Stimulated activated CD4-positive, alpha-beta T cell treated with anti-CD3 and anti-CD28 coated beads, Interleukin-1b, Interleukin-23, amount 100 ng/mL, for 1 hour (primary cell): ENCODE measurements at regions not wholly inside any gene's neighbourhood (a gene's known extent, or its start where the extent isn't known, plus 50 kb on each side); places are given as distances from the start of the nearest gene placed in this dataset.
A peak's percentile ranks its signal among the peaks of the same experiment; 100 is the strongest.

Source experiments
- DNase-seq, 2 donors: peaks; one replicate each; pipeline ENCODE4 v3.0.0-alpha.2; 2020; ENCODE audit warnings: low read depth in 2 of 2

DNA sequence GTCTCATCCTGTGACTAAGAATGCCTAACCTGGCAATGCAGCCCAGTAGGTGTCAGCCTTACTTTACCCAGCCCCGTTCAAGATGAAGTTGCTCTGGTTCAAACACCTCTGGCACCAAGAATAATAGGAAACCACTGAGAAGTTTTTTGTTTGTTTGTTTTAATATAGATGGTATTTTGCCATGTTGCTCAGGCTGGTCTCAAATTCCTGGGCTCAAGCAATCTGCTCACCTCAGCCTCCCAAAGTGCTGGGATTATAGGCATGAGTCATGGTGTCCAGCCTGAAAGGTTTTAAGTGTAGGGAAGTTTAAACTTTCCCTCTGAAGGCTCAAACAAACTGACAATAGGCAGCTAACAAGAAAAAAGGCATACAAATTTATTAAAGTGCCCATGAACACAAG is 51.2 kb upstream of the ABCC4 start:
- DNase-seq: no peak

DNA sequence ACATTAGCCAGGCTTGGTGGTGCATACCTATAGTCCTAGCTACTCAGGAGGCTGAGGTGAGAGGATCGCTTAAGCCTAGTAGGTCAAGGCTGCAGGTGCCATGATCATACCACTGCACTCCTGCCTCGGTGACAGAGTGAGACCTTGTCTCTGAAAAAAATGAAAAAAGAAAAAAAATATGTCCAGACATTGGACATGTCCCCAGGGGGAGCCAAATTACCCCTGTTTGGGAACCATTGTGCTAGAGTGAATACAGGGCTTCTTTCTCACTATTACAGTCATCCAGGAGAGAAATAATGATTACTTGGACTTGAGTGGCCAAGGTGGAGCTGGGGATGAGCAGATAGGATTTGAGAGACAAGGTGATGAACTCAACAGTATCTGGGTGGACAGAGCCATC is 52.9 kb upstream of the ABCC4 start:
- no peak for DNase-seq

DNA sequence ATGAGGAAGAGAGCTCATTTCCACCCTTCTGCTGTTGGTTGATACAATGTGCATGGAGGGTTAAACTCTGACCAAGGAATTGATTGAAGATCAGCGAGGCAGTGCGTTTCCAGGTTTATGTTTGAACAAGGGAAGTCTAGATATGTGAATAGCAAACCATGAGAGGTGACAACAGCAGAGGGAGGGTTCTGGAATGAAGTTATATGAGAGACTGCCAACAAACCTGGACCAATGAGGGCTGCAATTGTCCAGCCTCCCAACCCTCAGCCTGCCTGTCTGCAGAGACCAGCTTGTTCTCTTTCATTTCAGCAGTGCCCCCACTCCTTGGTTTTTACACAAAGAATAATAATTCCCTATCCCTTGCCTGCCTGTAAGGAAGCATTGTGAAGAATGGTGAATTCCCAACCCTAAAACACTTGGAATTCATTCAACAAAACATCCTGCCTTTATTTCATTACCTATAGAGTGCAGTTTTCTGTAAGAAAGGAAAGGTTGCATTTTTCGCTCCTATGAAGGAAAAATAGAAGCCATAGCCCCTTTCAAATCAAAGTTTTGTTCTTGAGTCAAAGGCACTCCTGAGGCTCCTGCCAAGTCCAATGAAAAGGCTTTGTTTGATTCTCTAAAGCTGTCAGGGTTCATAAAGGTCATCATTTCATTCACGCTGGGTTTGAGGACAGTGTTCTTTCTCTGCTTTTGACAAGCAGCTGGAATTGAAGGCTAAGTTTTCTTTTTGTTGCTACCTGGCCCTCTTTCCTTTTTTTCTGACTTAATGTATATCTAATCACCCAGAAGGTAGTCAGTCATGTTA is 53.6 kb upstream of the ABCC4 start:
- no peak for DNase-seq

DNA sequence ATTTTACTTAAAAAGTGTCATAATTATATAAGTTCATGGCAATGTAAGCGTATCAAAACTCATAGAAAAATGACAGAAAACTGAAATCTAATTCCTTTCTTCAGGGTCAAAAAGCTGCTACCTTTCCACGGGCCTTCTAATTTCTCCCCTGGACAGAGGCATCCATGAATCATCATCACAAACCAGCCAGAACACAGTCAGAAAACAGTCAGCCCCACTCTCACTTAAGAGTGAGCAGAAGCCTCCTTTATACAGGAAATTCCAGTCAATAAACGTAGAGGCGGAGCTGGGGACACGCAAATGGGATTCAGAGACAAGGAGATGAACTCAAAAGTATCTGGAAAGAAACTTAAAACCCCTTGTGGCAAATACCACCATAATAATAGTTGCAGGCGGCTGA is 54.2 kb upstream of the ABCC4 start:
- no peak for DNase-seq

DNA sequence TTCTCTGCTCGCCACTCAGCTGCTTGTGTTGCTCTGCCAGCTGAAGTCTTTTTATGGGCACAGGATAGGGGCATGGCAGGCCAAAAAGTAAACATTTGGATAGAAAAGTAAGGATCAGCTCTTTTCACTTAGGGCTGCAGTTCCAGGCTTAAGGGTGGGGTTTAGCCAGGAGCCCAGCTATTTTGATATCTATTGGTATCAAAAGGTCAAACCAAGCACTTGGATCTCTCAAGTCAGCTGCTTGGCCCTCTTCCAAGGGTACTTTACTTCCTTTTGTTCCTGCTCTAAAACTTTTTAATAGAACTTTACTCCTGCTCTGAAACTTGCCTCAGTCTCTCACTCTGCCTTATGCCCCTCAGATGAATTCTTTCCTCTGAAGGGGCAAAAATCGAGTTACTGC is 55.7 kb upstream of the ABCC4 start:
- DNase-seq: no peak

DNA sequence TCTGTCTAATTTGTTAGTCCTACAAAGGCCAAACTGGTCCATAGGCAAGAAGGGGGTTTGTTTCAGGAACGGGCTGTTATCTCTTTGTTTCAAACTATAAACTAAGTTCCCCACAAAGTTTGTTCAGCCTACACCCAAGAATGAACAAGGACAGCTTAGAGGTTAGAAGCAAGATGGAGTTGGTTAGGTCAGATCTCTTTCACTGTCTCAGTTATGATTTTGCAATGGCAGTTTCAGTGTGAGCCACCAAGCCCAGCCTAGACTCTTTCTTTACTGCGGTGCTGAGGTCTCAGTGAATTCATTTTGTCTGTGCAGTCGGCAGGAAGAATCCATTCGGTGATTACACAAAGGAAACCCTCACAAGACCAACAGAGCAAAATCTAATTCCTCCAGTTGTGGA is 56.6 kb upstream of the ABCC4 start:
- DNase-seq: no peak

DNA sequence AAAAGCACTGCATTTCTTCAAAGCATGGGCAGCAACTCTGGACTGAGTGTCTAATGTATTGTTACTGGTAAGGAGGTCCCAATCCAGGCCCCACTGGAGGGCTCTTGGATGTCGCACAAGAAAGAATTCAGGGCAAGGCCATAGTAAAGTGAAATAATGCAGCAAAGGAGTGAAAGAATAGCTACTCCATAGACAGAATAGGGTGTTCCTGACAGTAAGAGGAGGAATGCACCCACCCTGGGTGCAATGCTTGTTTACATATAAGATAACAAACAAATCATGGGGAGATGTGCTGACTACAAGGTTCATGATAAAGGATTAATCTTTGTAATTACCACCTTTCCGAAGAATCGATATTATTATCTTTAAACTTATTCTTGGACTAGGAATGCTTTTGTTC is 58.8 kb upstream of the ABCC4 start:
- DNase-seq: no peak

DNA sequence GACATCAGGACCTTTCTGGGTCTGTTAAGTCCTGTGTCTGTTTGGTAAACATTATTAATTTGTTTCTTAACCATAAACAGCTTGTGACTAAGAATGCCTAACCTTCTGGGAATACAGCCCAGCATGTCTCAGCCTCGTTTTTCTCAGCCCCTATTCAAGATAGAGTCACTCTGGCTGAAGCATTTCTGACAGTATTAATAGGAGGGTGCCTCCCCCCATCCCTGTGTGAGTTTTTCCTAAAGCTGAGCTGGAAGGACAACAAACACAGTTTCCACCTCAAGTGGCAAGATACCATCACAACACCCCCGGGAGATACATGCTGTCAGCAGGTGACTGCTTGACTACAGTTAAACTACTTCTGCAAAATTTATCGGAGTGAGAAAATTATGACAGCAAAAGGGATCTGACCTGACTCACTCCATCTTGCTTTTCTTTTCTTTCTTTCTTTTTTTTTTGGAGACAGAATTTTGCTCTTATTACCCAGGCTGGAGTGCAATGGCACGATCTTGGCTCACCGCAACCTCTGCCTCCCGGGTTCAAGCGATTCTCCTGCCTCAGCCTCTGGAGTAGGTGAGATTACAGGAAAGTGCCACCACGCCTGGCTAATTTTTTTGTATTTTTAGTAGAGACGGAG is 59.3 kb upstream of the ABCC4 start:
- no peak for DNase-seq

DNA sequence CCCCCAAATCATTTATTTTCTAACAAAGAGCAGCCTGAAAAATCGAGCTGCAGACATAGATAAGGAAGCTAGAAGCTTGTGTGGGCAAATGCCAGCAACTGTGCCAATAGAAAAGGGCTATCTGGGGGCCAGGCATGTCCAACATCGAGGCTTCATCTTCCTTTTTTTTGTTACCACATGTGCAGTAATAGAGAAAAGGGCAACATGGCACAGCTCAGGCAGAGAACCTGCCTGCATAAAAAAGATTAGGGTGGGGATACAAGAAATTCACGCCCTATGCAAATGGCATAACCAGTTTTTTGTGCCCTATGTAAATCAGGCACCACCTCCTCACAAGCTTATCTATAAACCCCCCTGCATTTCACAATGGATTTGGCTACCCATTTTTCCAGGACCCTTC is 60.4 kb upstream of the ABCC4 start:
- no peak for DNase-seq

DNA sequence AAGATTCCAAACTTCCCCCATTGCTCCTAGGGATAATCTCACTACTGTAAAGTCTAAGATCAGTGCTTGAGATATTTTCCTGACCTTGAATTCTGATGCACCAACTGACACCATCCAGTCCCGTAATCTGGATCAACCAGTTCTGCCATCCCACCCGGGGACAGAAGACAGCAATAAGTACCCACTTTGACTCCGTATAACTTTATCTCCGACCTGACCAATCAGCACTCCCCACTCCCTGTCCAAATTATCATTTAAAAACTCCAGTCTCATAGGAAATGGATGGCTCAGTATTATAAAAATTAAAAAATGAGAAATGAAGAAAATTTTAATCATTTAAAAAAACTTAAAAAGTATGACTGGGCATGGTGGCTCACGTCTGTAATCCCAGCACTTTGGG is 61.4 kb upstream of the ABCC4 start:
- no peak for DNase-seq

DNA sequence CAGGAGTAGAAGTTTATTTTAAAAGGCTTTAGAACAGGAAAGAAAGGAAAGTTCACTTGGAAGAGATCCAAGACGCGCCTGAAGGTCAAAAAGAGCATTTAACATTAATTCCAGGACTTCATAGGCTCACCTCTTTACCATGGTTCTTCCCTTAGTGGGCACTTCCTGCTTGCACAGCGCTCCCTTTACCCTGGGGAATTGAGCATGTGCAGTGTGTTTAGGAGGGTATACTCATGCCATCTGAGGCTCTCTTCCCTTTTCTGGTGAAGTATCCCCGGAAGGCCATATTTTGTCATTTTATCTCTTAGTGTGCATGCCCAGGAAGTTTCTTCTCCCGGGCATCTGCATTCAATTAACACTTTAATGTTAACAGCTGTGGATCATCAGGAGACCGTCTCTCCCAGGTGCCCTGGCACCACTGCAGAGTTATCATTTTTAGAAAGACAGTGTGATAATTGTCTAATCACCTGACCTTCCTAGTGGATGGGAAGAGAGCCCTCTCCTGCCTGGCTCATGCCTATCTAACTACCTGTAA is 66.1 kb upstream of the ABCC4 start:
- DNase-seq: no peak

DNA sequence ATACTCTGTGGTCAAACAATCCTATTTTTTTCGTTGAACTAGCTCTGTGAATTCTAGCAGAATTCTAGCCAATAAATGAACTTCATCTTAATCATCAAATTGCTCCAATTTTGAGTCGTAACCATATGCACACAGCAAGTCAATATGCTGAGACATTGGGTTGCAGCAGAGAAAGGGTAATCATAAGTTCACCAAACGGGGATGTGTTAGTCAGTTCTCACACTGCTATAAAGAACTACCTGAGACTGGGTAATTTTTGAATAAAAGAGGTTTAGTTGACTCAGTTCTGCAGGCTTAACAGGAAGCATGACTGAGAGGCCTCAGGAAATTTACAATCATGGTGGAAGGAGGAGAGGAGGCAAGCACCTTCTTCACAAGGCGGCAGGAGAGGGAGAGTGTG is 67.7 kb upstream of the ABCC4 start:
- DNase-seq: no peak

DNA sequence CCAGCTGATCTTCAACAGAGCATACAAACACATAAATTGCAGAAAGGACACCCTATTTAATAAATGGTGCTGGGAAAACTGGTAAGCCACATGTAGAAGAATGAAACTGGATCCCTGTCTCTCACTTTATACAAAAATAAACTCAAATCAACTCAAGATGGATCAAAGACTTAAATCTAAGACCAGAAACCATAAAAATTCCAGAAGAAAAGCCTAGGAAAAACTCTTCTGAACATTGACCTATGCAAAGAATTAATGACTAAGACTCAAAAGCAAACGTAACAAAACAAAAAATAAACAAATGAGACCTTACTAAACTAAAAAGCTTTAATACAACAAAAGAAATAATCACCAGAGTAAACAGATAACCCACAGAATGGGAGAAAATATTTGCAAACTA is 74.5 kb upstream of the ABCC4 start:
- no peak for DNase-seq

DNA sequence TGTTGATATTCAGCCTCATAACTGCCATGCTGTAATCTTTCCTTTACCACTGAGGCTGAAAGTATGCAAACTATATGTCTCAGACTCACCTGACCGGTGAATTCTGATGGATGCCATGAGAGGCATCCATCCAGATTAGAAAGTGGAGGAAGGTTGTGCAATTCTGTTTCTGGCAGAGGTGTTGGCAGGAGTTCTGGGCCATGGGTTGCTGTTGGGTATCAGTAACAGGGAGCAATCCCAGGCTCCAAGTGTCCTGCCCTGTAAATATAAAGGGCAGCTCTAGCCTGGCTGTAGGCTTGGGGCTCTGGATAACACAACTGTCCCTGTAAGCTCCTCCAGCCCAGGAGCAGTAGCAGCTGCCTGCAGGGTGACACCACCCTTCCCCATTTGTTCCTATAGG is 77.4 kb upstream of the ABCC4 start:
- no peak for DNase-seq

DNA sequence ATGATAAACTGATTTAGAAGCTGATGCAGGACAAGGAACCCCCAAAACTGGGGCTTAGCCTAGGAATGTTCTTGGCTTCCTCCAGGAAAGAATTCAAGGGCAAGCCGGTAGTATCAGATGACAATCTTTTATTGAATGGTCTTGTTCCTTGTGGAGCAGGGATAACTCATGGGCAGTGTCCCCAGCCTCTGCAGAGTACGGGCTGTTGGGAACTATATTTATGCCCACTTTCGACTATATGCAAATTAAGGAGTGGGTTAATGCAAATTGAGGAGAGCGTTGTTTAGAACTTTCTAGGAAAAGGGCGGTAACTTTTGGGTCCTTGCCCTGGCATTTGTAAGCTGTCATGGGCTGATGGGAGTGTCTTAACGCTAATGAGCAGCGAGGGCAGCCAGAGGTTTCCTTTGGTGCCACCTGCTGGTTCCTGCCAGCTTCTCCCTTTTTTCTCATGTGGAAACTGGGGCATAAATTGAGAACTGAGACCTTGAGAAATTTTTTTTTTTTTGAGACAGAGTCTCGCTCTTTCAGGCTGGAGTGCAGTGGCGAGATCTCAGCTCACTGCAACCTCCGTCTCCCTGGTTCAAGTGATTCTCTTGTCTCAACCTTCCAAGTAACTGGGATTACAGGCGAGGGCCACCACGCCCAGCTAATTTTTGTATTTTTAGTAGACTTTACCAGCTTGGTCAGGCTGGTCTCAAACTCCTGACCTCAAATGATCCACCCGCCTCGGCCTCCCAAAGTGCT is 79.4 kb upstream of the ABCC4 start:
- peak; percentile 20 to 35 for DNase-seq

DNA sequence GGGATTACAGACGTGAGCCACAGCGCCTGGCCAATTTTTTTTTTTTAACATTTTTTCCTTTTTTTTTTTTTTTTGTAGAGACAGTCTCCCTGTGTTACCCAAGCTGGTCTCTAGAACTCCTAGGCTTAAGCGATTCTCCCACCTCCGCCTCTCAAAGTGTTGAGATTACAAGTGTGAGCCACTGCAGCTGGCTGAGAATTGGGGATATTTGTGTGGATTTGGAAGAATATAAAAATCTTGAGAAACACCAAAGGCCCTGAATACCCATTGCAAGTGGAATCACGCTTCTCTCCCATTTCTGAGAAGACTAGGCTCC is 79.9 kb upstream of the ABCC4 start:
- no peak for DNase-seq

DNA sequence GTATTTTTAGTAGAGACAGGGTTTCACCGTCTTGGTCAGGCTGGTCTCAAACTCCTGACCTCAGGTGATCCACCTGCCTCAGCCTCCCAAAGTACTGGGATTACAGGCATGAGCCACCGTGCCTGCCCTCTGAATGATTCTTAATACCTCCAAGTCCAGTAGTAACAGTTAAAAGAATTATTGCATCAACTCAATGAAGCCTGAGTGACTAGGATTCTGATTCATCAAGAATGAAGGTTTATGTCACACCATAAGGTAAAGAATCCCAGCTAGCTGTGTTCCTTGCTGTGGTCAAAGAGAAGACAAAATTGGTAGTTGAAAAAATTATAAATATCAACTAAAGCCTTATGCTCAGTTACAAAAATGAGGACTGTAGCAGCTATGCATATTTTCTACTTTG is 81.2 kb upstream of the ABCC4 start:
- no peak for DNase-seq

DNA sequence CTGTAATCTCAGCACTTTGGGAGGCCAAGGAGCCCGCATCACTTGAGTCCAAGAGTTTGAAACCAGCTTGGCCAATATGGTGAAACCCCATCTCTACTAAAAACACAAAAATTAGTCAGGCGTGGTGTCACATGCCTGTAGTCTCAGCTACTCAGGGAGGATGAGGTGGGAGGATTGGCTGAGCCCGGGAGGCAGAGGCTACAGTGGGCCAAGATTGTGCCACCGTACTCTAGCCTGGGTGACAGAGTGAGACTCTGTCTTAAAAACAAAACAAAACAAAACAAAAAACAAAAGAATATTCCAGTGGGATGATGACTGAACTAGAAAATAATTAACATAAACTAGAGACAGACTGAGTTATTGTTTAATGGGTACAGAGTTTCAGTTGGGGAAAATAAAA is 81.7 kb upstream of the ABCC4 start:
- no peak for DNase-seq

DNA sequence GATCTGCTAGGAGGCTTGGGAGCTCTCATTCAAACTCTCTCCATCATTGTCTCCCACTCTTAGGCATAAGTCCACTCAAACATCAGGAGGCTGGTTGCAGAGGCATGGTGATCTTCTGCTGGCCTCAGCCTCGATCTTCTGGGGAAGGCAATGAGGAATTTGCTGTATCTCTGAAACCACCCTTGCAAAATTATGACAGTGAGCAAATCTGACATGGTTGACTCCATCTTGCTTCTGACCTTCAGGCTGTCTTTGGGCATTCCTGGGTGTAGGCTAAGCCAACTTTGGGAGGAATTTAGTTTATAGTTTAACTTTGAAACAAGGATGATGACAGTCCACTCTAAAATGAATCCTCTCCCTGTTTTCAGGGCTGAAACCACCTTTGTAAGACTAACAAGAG is 84.1 kb upstream of the ABCC4 start:
- DNase-seq: no peak

DNA sequence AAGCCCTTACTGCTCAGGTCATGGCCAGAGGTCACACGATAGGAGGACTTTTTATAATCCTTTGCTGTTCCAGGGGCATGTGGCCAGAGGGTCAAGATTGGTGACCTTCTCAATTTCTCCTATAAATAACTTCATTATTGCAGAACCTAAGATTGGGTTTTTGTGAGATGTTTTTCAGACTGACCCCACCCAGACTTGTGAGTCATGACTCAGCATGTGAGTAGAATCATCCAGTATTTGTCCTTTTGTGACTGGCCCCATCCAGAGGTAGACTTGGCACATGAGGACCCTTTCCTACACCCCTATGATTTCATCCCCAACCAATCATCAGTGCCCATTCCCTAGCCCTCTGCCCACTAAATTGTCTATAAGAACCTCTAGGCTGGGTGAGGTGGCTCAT is 84.5 kb upstream of the ABCC4 start:
- DNase-seq: no peak

DNA sequence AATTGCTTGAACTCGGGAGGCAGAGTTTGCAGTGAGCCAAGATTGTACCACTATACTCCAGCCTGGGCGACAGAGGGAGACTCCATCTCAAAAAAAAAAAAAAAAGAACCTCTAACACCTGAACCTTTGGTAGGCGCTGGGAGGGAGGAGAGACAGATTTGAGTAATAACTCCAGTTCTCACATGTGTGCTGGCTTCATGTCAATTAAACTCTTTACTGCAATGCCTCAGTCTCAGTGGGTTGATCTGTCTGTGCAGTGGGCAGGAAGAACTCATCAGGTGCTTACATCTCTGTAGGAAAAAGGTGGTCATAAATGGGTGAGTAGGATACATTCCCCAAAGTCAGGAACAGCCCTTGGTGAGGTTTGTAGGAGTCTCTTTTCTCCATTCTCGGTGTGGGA is 85.1 kb upstream of the ABCC4 start:
- DNase-seq: no peak

DNA sequence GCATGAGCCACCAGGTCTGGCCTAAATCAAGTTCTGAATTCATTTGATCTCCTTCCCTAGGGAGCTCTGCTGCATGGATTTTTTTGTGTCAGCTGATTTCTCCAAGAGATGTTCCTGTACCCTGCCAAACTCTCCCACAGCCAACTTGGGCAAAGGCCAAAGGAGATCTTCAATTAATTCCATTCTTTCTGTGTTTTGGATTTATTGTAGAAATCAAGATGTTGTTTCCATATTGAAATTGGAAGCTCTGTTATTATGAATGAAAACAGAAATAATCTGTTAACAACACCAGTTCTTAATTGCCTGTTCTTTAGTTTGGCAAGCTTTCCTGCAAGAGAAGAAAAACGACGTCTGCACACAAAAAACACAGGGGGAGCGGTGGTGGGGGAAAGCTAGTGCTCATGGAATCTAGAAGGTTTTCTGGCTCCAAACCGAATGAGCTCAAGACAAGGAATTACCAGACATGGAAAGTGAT is 86.5 kb upstream of the ABCC4 start:
- no peak for DNase-seq
